ENCODE measurements at regions not wholly inside any gene's neighbourhood (a gene's known extent, or its start where the extent isn't known, plus 50 kb on each side); places are given as distances from the start of the nearest gene placed in this dataset.
A peak's percentile ranks its signal among the peaks of the same experiment; 100 is the strongest.

- no peak for TF ChIP-seq FOXM1 (IDR thresholded peaks at IDR 0.05; ENCODE audit: borderline replicate concordance)
- ChIA-PET CTCF (no interaction called here), POLR2A (no interaction called here)
- no peak for DNase-seq (ENCODE audit: extremely low spot score)
Observed at GRCh38 chr3:117439812-117440211, 730.2 kb downstream of the TUSC7 start.

GRCh38 chr3:117441851-117442250, 732.3 kb downstream of the TUSC7 start:
- ChIA-PET POLR2A (no interaction called here), CTCF (no interaction called here)
- TF ChIP-seq FOXA1 (IDR thresholded peaks at IDR 0.05) (no peak), ELF4 (IDR thresholded peaks at IDR 0.05) (no peak)
- no peak for DNase-seq (ENCODE audit: extremely low spot score)

GRCh38 chr3:117442566-117442965, 733.0 kb downstream of the TUSC7 start:
- CTCF ChIA-PET: no interaction called here
- DNase-seq (ENCODE audit: extremely low spot score): no peak
- POLR2A ChIA-PET: no interaction called here
- TF ChIP-seq NFRKB (IDR thresholded peaks at IDR 0.05) (no peak), ARNT (IDR thresholded peaks at IDR 0.05) (no peak), LEF1 (IDR thresholded peaks at IDR 0.05; ENCODE audit: borderline replicate concordance) (no peak), ZNF384 (IDR thresholded peaks at IDR 0.05) (no peak), SUZ12 (IDR thresholded peaks at IDR 0.05) (no peak), CTBP1 (IDR thresholded peaks at IDR 0.05; ENCODE audit: borderline replicate concordance) (no peak), SP1 (IDR thresholded peaks at IDR 0.05) (no peak), FOXK2 (IDR thresholded peaks at IDR 0.05) (no peak), TARDBP (IDR thresholded peaks at IDR 0.05) (no peak), HDGF (IDR thresholded peaks at IDR 0.05; ENCODE audit: borderline replicate concordance) (no peak), PKNOX1 (IDR thresholded peaks at IDR 0.05) (no peak), ELF4 (IDR thresholded peaks at IDR 0.05) (no peak), FOXA1 (IDR thresholded peaks at IDR 0.05) (no peak), L3MBTL2 (conservative IDR thresholded peaks at IDR 0.05) (no peak), BHLHE40 (IDR thresholded peaks at IDR 0.05; ENCODE audit: borderline replicate concordance) (no peak), FOXM1 (IDR thresholded peaks at IDR 0.05; ENCODE audit: borderline replicate concordance) (no peak)

- TF ChIP-seq CTBP1 (IDR thresholded peaks at IDR 0.05; ENCODE audit: borderline replicate concordance) (0 out of 2 replicates have a peak, but pooled peaks have one; percentile 28), L3MBTL2 (conservative IDR thresholded peaks at IDR 0.05) (no peak)
- POLR2A ChIA-PET: no interaction called here
- no peak for DNase-seq (ENCODE audit: extremely low spot score)
- CTCF ChIA-PET: no interaction called here
Observed at GRCh38 chr3:117443014-117443413, 733.4 kb downstream of the TUSC7 start.

- POLR2A ChIA-PET: no interaction called here
Observed at GRCh38 chr3:117444175-117444574, 734.6 kb downstream of the TUSC7 start.

GRCh38 chr3:117447419-117447818, 737.8 kb downstream of the TUSC7 start:
- TF ChIP-seq PKNOX1 (IDR thresholded peaks at IDR 0.05) (peak; percentile 76), FOXK2 (IDR thresholded peaks at IDR 0.05) (no peak), ARNT (IDR thresholded peaks at IDR 0.05) (peak; percentile 67), CTBP1 (IDR thresholded peaks at IDR 0.05; ENCODE audit: borderline replicate concordance) (peak; percentile 52; the same call in 1 of the 2 replicates)
- no peak for DNase-seq (ENCODE audit: extremely low spot score)
- POLR2A ChIA-PET: no interaction called here
- CTCF ChIA-PET: no interaction called here

More at GRCh38 chr3:117444175-117444574, 734.6 kb downstream of the TUSC7 start:
- TF ChIP-seq ZNF384 (IDR thresholded peaks at IDR 0.05) (no peak), CTBP1 (IDR thresholded peaks at IDR 0.05; ENCODE audit: borderline replicate concordance) (no peak), PKNOX1 (IDR thresholded peaks at IDR 0.05) (no peak), SP1 (IDR thresholded peaks at IDR 0.05) (no peak), ARNT (IDR thresholded peaks at IDR 0.05) (no peak), NFRKB (IDR thresholded peaks at IDR 0.05) (no peak), FOXA1 (IDR thresholded peaks at IDR 0.05) (no peak), SUZ12 (IDR thresholded peaks at IDR 0.05) (no peak), TARDBP (IDR thresholded peaks at IDR 0.05) (no peak), ELF4 (IDR thresholded peaks at IDR 0.05) (no peak), HDGF (IDR thresholded peaks at IDR 0.05; ENCODE audit: borderline replicate concordance) (no peak), BHLHE40 (IDR thresholded peaks at IDR 0.05; ENCODE audit: borderline replicate concordance) (no peak)
- no peak for DNase-seq (ENCODE audit: extremely low spot score)
- CTCF ChIA-PET: no interaction called here

GRCh38 chr3:117450026-117450425, 740.4 kb downstream of the TUSC7 start:
- DNase-seq (ENCODE audit: extremely low spot score): no peak
- ChIA-PET POLR2A (no interaction called here), CTCF (no interaction called here)
- TF ChIP-seq PKNOX1 (IDR thresholded peaks at IDR 0.05) (no peak), ELF4 (IDR thresholded peaks at IDR 0.05) (no peak), SUZ12 (IDR thresholded peaks at IDR 0.05) (no peak), FOXA1 (IDR thresholded peaks at IDR 0.05) (no peak), HDGF (IDR thresholded peaks at IDR 0.05; ENCODE audit: borderline replicate concordance) (no peak), L3MBTL2 (conservative IDR thresholded peaks at IDR 0.05) (no peak), ARNT (IDR thresholded peaks at IDR 0.05) (no peak), LEF1 (IDR thresholded peaks at IDR 0.05; ENCODE audit: borderline replicate concordance) (no peak), ZNF384 (IDR thresholded peaks at IDR 0.05) (no peak), FOXM1 (IDR thresholded peaks at IDR 0.05; ENCODE audit: borderline replicate concordance) (no peak), NFRKB (IDR thresholded peaks at IDR 0.05) (no peak), SP1 (IDR thresholded peaks at IDR 0.05) (no peak), CTBP1 (IDR thresholded peaks at IDR 0.05; ENCODE audit: borderline replicate concordance) (no peak), TARDBP (IDR thresholded peaks at IDR 0.05) (no peak), FOXK2 (IDR thresholded peaks at IDR 0.05) (no peak), BHLHE40 (IDR thresholded peaks at IDR 0.05; ENCODE audit: borderline replicate concordance) (no peak)
